OCI-LY1 (cell line): ENCODE measurements at regions not wholly inside any gene's neighbourhood (a gene's known extent, or its start where the extent isn't known, plus 50 kb on each side); places are given as distances from the start of the nearest gene placed in this dataset.

Experiments
- H2AFZ ChIP-seq: fragments of 200-600 bp; sonication (generic), shearing (Covaris generic); 2 replicates; pipeline ENCODE4 v1.6.0; 2014; ENCODE audit warnings: antibody characterized with exemption, mild to moderate bottlenecking, low read length
- H3F3A ChIP-seq: fragments of 200-600 bp; sonication (generic), shearing (Covaris generic); 2 replicates; pipeline ENCODE4 v1.6.0; 2014; ENCODE audit warnings: mild to moderate bottlenecking, antibody characterized with exemption, low read length, moderate library complexity; ENCODE audit not compliant: insufficient read depth
- H3K27ac ChIP-seq: fragments of 200-600 bp; sonication (generic); 2 replicates; pipeline ENCODE4 v1.5.1; 2014; ENCODE audit warnings: low read length, mixed run types, mild to moderate bottlenecking, low read depth; ENCODE audit not compliant: poor library complexity, severe bottlenecking
- H3K27me3 ChIP-seq: fragments of 200-600 bp; sonication (generic); 2 replicates; pipeline ENCODE4 v1.6.0; 2014; ENCODE audit warnings: antibody characterized with exemption, mild to moderate bottlenecking, low read length, moderate library complexity; ENCODE audit not compliant: insufficient read depth
- H3K36me3 ChIP-seq: fragments of 200-600 bp; sonication (generic); 2 replicates; pipeline ENCODE4 v1.6.1; 2014; ENCODE audit warnings: mild to moderate bottlenecking, antibody characterized with exemption, low read length, moderate library complexity, mixed read lengths; ENCODE audit not compliant: insufficient read depth
- H3K4me1 ChIP-seq: fragments of 200-600 bp; sonication (generic); 2 replicates; pipeline ENCODE4 v1.5.1; 2014; ENCODE audit warnings: mild to moderate bottlenecking, low read length, moderate library complexity; ENCODE audit not compliant: insufficient read depth, severe bottlenecking
- H3K4me2 ChIP-seq: fragments of 200-600 bp; sonication (generic), shearing (Covaris generic); 2 replicates; pipeline ENCODE4 v1.6.1; 2014; ENCODE audit warnings: low read length
- H3K4me3 ChIP-seq: fragments of 200-600 bp; sonication (generic); 2 replicates; pipeline ENCODE4 v1.5.1; 2014; ENCODE audit warnings: low read length, low read depth, mild to moderate bottlenecking, mixed read lengths; ENCODE audit not compliant: poor library complexity, severe bottlenecking
- H3K79me2 ChIP-seq: fragments of 200-600 bp; shearing (Covaris generic); 2 replicates; pipeline ENCODE4 v1.6.1; 2016; ENCODE audit warnings: mixed run types, low read length, mixed read lengths; ENCODE audit not compliant: insufficient read depth
- H3K9ac ChIP-seq: fragments of 200-600 bp; sonication (generic), shearing (Covaris generic); 2 replicates; pipeline ENCODE4 v1.6.1; 2014; ENCODE audit warnings: mild to moderate bottlenecking, low read length, mixed read lengths
- H3K9me2 ChIP-seq: fragments of 200-600 bp; sonication (generic), shearing (Covaris generic); 2 replicates; pipeline ENCODE4 v1.6.1; 2014; ENCODE audit warnings: low read depth, mild to moderate bottlenecking, low read length, mixed read lengths
- H3K9me3 ChIP-seq: fragments of 200-600 bp; shearing (Covaris generic); 2 replicates; pipeline ENCODE4 v1.6.1; 2014; ENCODE audit warnings: low read length, mixed read lengths
- H4K20me1 ChIP-seq: fragments of 200-600 bp; sonication (generic), shearing (Covaris generic); 2 replicates; pipeline ENCODE4 v1.6.0; 2016; ENCODE audit warnings: mild to moderate bottlenecking, low read length; ENCODE audit not compliant: insufficient read depth
- CTCF ChIP-seq: fragments of 200-600 bp; sonication (generic), shearing (Covaris generic); IDR thresholded peaks from 2 replicates; pipeline ENCODE4 v1.5.1; 2017; ENCODE audit warnings: mild to moderate bottlenecking, antibody characterized with exemption, low read length, moderate library complexity, mixed read lengths
- EZH2 ChIP-seq: fragments of 200-600 bp; sonication (generic), shearing (Covaris generic); IDR thresholded peaks from 2 replicates; pipeline ENCODE4 v1.8.0; 2017; ENCODE audit warnings: borderline replicate concordance, mixed run types, mild to moderate bottlenecking, antibody characterized with exemption, low read length, moderate library complexity, mixed read lengths

GRCh38 chr2:217452928-217453327 is 549.9 kb downstream of the TNS1 start:
- no peak for TF ChIP-seq CTCF
- TF ChIP-seq EZH2, result no peak
- Histone ChIP-seq H3K9me2 (no peaks in the 10 kb centered on the region), H3K9me3 (no peaks in the 10 kb centered on the region), H3K36me3 (no peaks in the 10 kb centered on the region), H2AFZ (no peak overlapping the region), H4K20me1 (no peaks in the 10 kb centered on the region), H3K4me3 (no peak overlapping the region), H3K9ac (no peak overlapping the region), H3K79me2 (no peaks in the 10 kb centered on the region), H3K4me1 (no peaks in the 10 kb centered on the region), H3K27ac (no peak overlapping the region), H3F3A (no peaks in the 10 kb centered on the region), H3K27me3 (no peaks in the 10 kb centered on the region), H3K4me2 (no peak overlapping the region)

- H3K27me3 ChIP-seq, result no peaks in the 10 kb centered on the region
- no peaks in the 10 kb centered on the region for H4K20me1 ChIP-seq
- H3K9ac ChIP-seq, result no peak overlapping the region
- no peaks in the 10 kb centered on the region for H3F3A ChIP-seq
- H3K9me2 ChIP-seq, result no peaks in the 10 kb centered on the region
- H3K4me2 ChIP-seq, result no peak overlapping the region
- H3K36me3 ChIP-seq, result no peaks in the 10 kb centered on the region
- no peak overlapping the region for H3K27ac ChIP-seq
- H3K4me3 ChIP-seq, result no peak overlapping the region
- H3K79me2 ChIP-seq, result no peaks in the 10 kb centered on the region
- H2AFZ ChIP-seq, result no peak overlapping the region
- no peaks in the 10 kb centered on the region for H3K4me1 ChIP-seq
- no peak for TF ChIP-seq EZH2
- no peak for TF ChIP-seq CTCF
- H3K9me3 ChIP-seq, result no peaks in the 10 kb centered on the region
Measured at GRCh38 chr2:217451666-217452065, 551.1 kb downstream of the TNS1 start.

GRCh38 chr2:217449444-217449843 is 553.4 kb downstream of the TNS1 start:
- no peak overlapping the region for H2AFZ ChIP-seq
- no peaks in the 10 kb centered on the region for H3F3A ChIP-seq
- H3K27me3 ChIP-seq, result no peaks in the 10 kb centered on the region
- H3K4me2 ChIP-seq, result no peak overlapping the region
- H3K27ac ChIP-seq, result no peak overlapping the region
- no peak overlapping the region for H3K4me3 ChIP-seq
- H3K9me3 ChIP-seq, result no peaks in the 10 kb centered on the region
- H4K20me1 ChIP-seq, result no peaks in the 10 kb centered on the region
- H3K9ac ChIP-seq, result no peak overlapping the region
- H3K79me2 ChIP-seq, result no peaks in the 10 kb centered on the region
- no peak for TF ChIP-seq EZH2
- no peak for TF ChIP-seq CTCF
- H3K4me1 ChIP-seq, result no peaks in the 10 kb centered on the region
- H3K36me3 ChIP-seq, result no peaks in the 10 kb centered on the region
- H3K9me2 ChIP-seq, result no peaks in the 10 kb centered on the region
